WTC11 (cell line): ENCODE measurements at regions not wholly inside any gene's neighbourhood (a gene's known extent, or its start where the extent isn't known, plus 50 kb on each side); places are given as distances from the start of the nearest gene placed in this dataset.

ENCODE experiments used
- E2F1 ChIP-seq: sonication (generic); formaldehyde crosslinking; IDR thresholded peaks from 2 replicates; pipeline ENCODE4 v1.8.0; 2022; ENCODE audit warnings: mild to moderate bottlenecking, missing genetic modification reagents
- ETV6 ChIP-seq: sonication (generic); formaldehyde crosslinking; IDR thresholded peaks from 2 replicates; pipeline ENCODE4 v1.8.1; 2022; ENCODE audit warnings: mild to moderate bottlenecking, missing genetic modification reagents
- FOXJ3 ChIP-seq: sonication (generic); formaldehyde crosslinking; IDR thresholded peaks from 2 replicates; pipeline ENCODE4 v1.9.0; 2021; ENCODE audit warnings: missing genetic modification reagents, mild to moderate bottlenecking, borderline replicate concordance
- JUN ChIP-seq: sonication (generic); formaldehyde crosslinking; IDR thresholded peaks from 2 replicates; pipeline ENCODE4 v1.8.0; 2023; ENCODE audit warnings: mild to moderate bottlenecking, missing genetic modification reagents
- TEAD4 ChIP-seq: sonication (generic); formaldehyde crosslinking; IDR thresholded peaks from 2 replicates; pipeline ENCODE4 v1.8.0; 2022; ENCODE audit warnings: mild to moderate bottlenecking, missing genetic modification reagents
- TF ChIP-seq, protein P1 (sequence below): fragments of 200-600 bp; IDR thresholded peaks from 2 replicates; pipeline ENCODE4 v1.8.0; 2022; ENCODE audit warnings: antibody characterized with exemption

DNA sequence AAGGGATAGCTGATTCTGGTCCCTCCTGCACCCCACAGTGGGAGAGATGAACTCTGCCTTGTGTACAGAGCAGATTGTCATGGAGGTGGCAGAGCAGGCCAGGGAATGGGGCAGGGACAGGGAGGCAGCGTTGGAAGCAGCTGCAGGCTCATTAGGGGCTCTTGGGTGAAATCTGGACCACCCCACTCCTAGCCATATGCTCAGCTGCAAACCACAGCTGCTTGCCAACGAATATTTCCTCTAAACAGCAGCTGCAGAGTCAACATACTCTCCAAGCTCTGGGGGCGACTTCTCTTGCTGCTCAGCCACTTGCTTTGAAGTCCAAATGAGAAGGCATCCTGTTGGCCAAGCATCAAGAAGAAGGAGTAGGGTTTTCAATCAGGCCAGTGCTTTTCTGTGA, 302.3 kb upstream of the AUTS2 start:
- TF ChIP-seq, protein P1, sequence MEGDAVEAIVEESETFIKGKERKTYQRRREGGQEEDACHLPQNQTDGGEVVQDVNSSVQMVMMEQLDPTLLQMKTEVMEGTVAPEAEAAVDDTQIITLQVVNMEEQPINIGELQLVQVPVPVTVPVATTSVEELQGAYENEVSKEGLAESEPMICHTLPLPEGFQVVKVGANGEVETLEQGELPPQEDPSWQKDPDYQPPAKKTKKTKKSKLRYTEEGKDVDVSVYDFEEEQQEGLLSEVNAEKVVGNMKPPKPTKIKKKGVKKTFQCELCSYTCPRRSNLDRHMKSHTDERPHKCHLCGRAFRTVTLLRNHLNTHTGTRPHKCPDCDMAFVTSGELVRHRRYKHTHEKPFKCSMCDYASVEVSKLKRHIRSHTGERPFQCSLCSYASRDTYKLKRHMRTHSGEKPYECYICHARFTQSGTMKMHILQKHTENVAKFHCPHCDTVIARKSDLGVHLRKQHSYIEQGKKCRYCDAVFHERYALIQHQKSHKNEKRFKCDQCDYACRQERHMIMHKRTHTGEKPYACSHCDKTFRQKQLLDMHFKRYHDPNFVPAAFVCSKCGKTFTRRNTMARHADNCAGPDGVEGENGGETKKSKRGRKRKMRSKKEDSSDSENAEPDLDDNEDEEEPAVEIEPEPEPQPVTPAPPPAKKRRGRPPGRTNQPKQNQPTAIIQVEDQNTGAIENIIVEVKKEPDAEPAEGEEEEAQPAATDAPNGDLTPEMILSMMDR, result no peak
- no peak for TF ChIP-seq TEAD4 (CRISPR knock-in tag)
- no peak for TF ChIP-seq JUN (CRISPR knock-in tag)
- no peak for TF ChIP-seq E2F1 (CRISPR knock-in tag)
- no peak for TF ChIP-seq ETV6 (CRISPR knock-in tag)
- TF ChIP-seq FOXJ3, result no peak
